GM04503 (cell line): ENCODE measurements at regions not wholly inside any gene's neighbourhood (a gene's known extent, or its start where the extent isn't known, plus 50 kb on each side); places are given as distances from the start of the nearest gene placed in this dataset.
"Not testable (repeated sequence)": the region's sequence is repeated elsewhere in the genome, so short reads cannot be mapped to it uniquely, and the experiment has no call there.

ENCODE experiments used
- DNase-seq: peaks from one replicate; pipeline ENCODE4 v3.0.0-alpha.2; 2012; ENCODE audit warnings: low read depth

- no peak for DNase-seq
These were observed 122.7 kb downstream of the FAM53A start for GRCh38 chr4:1561286-1561990.

GRCh38 chr4:1559896-1560650, 124.0 kb downstream of the FAM53A start:
- no peak for DNase-seq

GRCh38 chr4:1558205-1558604, 125.9 kb downstream of the FAM53A start:
- DNase-seq, result no peak

- DNase-seq, result no peak
These were observed 126.9 kb downstream of the FAM53A start for GRCh38 chr4:1557221-1557597.

- DNase-seq, result no peak
These were observed 127.4 kb downstream of the FAM53A start for GRCh38 chr4:1556541-1557220.

- DNase-seq, result no peak
These were observed 129.2 kb downstream of the FAM53A start for GRCh38 chr4:1554876-1555265.

GRCh38 chr4:1554246-1554875, 129.8 kb downstream of the FAM53A start:
- DNase-seq, result no peak

GRCh38 chr4:1553365-1553764, 130.7 kb downstream of the FAM53A start:
- DNase-seq, result no peak

GRCh38 chr4:1552451-1552850, 131.7 kb downstream of the FAM53A start:
- DNase-seq, result no peak

GRCh38 chr4:1551211-1551610, 132.9 kb downstream of the FAM53A start:
- DNase-seq, result no peak

GRCh38 chr4:1550122-1551070, 133.7 kb downstream of the FAM53A start:
- DNase-seq, result no peak

GRCh38 chr4:1549638-1550035, 134.5 kb downstream of the FAM53A start:
- DNase-seq, result no peak

- DNase-seq, result not testable (repeated sequence)
These were observed 135.1 kb downstream of the FAM53A start for GRCh38 chr4:1548827-1549637.

GRCh38 chr4:1547856-1548826, 136.0 kb downstream of the FAM53A start:
- DNase-seq, result no peak

GRCh38 chr4:1547131-1547855, 136.8 kb downstream of the FAM53A start:
- no peak for DNase-seq

GRCh38 chr4:1544861-1545281, 138.6 kb upstream of the NKX1-1 start:
- DNase-seq, result no peak

GRCh38 chr4:1544435-1544834, 138.2 kb upstream of the NKX1-1 start:
- DNase-seq, result not testable (repeated sequence)

- no peak for DNase-seq
These were observed 137.7 kb upstream of the NKX1-1 start for GRCh38 chr4:1543976-1544375.

GRCh38 chr4:1543561-1543960, 137.3 kb upstream of the NKX1-1 start:
- DNase-seq, result no peak
